Endothelial cell of umbilical vein (primary cell): ENCODE measurements at regions not wholly inside any gene's neighbourhood (a gene's known extent, or its start where the extent isn't known, plus 50 kb on each side); places are given as distances from the start of the nearest gene placed in this dataset.

Source experiments
- EZH2 ChIP-seq: IDR thresholded peaks from 2 replicates; pipeline ENCODE4 v1.6.1; 2012; ENCODE audit warnings: borderline replicate concordance, low read depth, mild to moderate bottlenecking, moderate library complexity, low read length, inconsistent platforms; ENCODE audit not compliant: severe bottlenecking
- GATA2 ChIP-seq: IDR thresholded peaks from 2 replicates; pipeline ENCODE4 v1.7.0; 2011; ENCODE audit warnings: low read depth, mild to moderate bottlenecking, moderate library complexity, mixed read lengths, low read length; ENCODE audit not compliant: insufficient read length, insufficient read depth
- JUN ChIP-seq: IDR thresholded peaks from 2 replicates; pipeline ENCODE4 v1.6.1; 2011; ENCODE audit warnings: borderline replicate concordance, low read depth; ENCODE audit not compliant: insufficient read length, insufficient read depth
- POLR2A ChIP-seq: IDR thresholded peaks from 2 replicates; pipeline ENCODE4 v1.6.1; 2012; ENCODE audit warnings: low read depth, mild to moderate bottlenecking, control low read depth, low read length
- TF ChIP-seq, protein P1 (sequence below), 2 donors: IDR thresholded peaks; 1 replicate in 1 of 2; 2 replicates in 1 of 2; pipeline ENCODE4 v1.5.1; 2011; ENCODE audit warnings: low read length in 2 of 2, mild to moderate bottlenecking in 2 of 2, moderate library complexity in 2 of 2, control low read depth in 1 of 2, inconsistent platforms in 1 of 2, low read depth in 1 of 2; ENCODE audit not compliant: insufficient read depth in 1 of 2; ENCODE audit errors: extremely low read depth in 1 of 2

DNA sequence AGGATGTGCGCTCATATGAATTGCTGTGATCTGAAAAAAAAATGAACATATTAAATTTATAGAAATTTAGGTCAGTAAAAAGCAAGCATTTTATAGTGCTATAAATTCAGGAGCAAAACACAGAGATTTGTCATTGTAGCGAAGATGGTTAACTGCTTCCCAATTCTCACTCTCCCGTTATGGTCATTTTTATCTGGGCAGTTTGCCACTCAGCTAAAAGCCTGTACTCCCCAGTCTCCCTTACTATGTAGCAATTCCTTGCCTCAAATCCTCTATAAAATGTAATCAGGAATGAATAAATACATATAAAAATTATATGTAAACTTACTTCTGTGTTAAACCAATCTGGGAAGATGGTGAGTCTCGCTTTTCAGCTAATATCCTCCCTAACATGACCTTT, 471.5 kb downstream of the HINT1 start:
- TF ChIP-seq POLR2A: no peak
- TF ChIP-seq, protein P1, sequence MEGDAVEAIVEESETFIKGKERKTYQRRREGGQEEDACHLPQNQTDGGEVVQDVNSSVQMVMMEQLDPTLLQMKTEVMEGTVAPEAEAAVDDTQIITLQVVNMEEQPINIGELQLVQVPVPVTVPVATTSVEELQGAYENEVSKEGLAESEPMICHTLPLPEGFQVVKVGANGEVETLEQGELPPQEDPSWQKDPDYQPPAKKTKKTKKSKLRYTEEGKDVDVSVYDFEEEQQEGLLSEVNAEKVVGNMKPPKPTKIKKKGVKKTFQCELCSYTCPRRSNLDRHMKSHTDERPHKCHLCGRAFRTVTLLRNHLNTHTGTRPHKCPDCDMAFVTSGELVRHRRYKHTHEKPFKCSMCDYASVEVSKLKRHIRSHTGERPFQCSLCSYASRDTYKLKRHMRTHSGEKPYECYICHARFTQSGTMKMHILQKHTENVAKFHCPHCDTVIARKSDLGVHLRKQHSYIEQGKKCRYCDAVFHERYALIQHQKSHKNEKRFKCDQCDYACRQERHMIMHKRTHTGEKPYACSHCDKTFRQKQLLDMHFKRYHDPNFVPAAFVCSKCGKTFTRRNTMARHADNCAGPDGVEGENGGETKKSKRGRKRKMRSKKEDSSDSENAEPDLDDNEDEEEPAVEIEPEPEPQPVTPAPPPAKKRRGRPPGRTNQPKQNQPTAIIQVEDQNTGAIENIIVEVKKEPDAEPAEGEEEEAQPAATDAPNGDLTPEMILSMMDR (IDR thresholded peaks at IDR 0.05; ENCODE audit: extremely low read depth in 1 of 2, insufficient read depth in 1 of 2, low read depth in 1 of 2, low read length in 2 of 2): no peak
- no peak for TF ChIP-seq EZH2
- no peak for TF ChIP-seq JUN
- no peak for TF ChIP-seq GATA2
